Retinal pigment epithelial cell (primary cell): ENCODE measurements at regions not wholly inside any gene's neighbourhood (a gene's known extent, or its start where the extent isn't known, plus 50 kb on each side); places are given as distances from the start of the nearest gene placed in this dataset.
A peak's percentile ranks its signal among the peaks of the same experiment; 100 is the strongest.
"Not testable (repeated sequence)": the region's sequence is repeated elsewhere in the genome, so short reads cannot be mapped to it uniquely, and the experiment has no call there.

Source experiments
- DNase-seq: peaks from one replicate; pipeline ENCODE4 v3.0.0-alpha.2; 2010; ENCODE audit warnings: low read depth
- H3K4me3 ChIP-seq: 2 replicates; pipeline ENCODE4 v1.5.1; 2011; ENCODE audit warnings: mild to moderate bottlenecking, low read length, control low read depth, moderate library complexity
- TF ChIP-seq, protein P1 (sequence below): conservative IDR thresholded peaks from 2 replicates; pipeline ENCODE4 v1.5.1; 2011; ENCODE audit warnings: low read depth, low read length, control low read depth, inconsistent platforms

DNA sequence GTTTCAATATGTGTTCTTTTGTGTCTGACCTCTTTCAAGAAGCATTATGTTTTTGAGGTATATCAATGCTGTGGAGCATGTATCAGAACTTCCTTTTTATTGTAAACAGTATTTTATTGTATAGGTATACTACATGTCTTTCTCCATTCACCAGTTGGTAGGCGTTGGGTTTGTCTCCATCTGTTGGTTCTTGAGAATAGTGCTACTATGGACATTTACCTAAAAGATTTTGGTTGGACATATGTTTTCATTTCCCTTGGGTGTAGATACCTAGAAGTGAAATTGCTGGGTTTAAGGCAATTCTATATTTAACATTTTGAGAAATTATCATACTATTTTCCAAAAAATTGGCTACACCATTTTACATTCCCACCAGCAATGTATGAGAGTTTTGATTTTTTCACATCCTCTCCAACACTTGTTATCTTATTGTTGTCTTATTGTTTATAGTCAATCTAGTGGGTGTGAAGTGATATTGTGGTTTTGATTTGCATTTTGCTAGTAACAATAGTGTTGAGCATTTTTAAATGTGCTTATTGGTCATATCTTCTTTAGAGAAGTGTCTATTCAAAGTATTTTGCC lies 409.2 kb downstream of the IPO8 start:
- H3K4me3 ChIP-seq, result no peak overlapping the region
- TF ChIP-seq, protein P1, sequence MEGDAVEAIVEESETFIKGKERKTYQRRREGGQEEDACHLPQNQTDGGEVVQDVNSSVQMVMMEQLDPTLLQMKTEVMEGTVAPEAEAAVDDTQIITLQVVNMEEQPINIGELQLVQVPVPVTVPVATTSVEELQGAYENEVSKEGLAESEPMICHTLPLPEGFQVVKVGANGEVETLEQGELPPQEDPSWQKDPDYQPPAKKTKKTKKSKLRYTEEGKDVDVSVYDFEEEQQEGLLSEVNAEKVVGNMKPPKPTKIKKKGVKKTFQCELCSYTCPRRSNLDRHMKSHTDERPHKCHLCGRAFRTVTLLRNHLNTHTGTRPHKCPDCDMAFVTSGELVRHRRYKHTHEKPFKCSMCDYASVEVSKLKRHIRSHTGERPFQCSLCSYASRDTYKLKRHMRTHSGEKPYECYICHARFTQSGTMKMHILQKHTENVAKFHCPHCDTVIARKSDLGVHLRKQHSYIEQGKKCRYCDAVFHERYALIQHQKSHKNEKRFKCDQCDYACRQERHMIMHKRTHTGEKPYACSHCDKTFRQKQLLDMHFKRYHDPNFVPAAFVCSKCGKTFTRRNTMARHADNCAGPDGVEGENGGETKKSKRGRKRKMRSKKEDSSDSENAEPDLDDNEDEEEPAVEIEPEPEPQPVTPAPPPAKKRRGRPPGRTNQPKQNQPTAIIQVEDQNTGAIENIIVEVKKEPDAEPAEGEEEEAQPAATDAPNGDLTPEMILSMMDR, result peak; percentile 83
- DNase-seq, result no peak

DNA sequence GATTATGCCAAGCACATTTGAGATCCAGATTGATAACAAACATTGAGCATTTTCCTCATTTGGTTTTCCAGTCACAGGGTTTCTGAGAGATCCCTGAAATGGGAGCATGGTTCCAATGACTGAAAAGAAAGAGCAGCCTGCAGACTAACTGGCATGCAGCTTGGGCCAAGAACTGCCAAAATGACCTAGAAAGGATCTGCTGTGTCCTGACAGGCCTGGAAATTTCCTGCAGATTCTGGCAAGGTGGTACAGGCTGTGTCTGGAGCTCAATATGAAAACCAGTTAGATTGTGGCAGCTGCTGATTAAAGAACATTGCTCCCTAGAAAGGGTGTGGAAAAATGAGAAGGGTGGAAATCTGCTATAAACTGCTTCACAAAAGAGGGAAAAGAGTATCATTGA lies 417.3 kb downstream of the IPO8 start:
- H3K4me3 ChIP-seq, result no peak overlapping the region
- DNase-seq, result no peak
- TF ChIP-seq, protein P1, result no peak

DNA sequence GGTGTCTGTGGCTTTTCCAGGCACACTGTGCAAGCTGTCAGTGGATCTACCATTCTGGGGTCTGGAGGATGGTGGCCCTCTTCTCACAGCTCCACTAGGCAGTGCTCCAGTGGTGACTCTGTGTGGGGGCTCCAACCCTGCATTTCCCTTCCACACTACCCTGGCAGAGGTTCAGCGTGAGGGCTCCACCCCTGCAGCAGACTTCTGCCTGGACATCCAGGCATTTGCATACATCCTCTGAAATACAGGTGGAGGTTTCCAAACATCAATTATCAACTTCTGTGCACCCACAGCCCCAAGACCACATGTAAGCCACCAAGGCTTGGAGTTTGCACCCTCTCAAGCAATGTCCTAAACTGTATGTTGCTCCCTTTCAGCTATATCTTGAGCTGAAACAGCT lies 423.2 kb downstream of the IPO8 start:
- DNase-seq, result not testable (repeated sequence)

DNA sequence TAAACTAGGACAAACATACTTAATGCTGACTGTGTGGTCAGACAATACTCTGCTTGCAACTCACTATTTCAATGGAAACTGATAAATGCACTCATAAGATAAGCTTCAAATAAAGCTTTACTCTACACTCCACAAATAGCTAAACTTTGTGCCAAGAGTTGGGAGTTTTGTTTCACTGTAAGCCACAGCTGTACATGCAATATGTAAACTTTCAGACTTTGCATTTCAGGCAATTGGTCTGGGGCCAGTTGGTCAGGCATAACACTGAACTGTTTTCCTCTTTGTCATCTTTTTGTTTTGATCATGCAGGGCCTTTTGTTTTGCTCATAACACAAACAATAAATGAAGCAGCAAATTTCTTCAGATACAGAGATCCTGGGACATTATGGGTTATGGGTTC lies 426.2 kb downstream of the IPO8 start:
- H3K4me3 ChIP-seq, result no peak overlapping the region
- DNase-seq, result no peak
- TF ChIP-seq, protein P1, result no peak

More for the DNA sequence above, 423.2 kb downstream of the IPO8 start:
- H3K4me3 ChIP-seq, result not testable (repeated sequence)

DNA sequence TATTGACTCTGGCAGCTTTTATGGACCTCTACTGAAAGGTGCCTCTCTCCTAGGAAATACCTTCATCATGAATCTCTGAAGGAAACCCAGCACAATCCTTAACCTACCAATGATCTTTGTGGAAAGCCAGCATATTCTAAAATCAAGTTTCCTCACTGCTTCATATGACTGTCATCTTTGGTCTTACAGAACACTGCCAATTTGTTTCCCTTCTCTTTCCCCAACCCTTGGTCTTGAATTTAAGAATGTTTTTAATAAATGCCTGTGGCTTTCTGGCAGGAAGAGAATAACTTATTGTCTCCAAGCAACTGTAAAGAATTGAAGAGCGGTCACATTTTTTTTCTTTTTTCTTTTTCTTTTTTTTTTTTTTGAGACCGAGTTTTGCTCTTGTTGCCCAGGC lies 427.6 kb downstream of the IPO8 start:
- DNase-seq, result no peak
- H3K4me3 ChIP-seq, result no peak overlapping the region
- TF ChIP-seq, protein P1, result no peak

DNA sequence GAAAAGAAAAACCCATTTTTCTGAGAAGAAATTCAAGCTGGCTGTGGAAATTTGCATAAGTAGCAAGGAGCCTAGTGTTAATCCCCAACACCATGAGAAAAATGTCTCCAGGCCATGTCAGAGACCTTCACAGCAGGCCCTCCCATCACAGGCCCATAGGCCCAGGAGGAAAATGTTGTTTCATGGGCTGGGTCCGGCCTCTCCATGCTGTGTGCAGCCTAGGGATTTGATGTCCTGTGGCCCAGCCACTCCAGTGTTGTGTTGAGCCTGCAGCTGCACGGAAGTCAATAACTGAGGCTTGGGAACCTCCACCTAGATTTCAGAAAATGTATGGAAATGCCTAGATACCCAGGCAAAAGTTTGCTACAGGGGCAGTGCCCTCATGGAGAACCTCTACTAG lies 432.2 kb downstream of the IPO8 start:
- no peak for DNase-seq
- TF ChIP-seq, protein P1, result no peak
- H3K4me3 ChIP-seq, result no peak overlapping the region

DNA sequence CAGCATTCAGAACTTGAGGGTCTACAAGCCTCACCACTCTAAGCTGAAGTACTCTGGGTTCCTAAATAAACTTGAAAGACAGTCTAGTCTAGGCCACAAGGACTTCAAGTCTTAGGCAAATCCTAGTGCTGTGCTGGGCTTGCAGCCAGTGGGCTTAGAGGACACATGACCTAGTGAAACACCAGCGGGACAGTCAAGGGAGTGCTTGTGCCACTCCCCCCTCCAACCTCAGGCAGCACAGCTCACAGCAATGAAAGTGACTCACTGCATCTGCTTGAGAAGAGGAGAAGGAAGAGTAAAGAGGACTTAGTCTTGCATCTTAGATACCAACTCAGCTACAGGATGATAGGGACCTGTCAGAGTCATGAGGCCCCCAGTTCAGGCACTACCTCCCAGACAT lies 438.1 kb downstream of the IPO8 start:
- peak; percentile 43 for DNase-seq
- TF ChIP-seq, protein P1, result no peak
- no peak overlapping the region for H3K4me3 ChIP-seq

DNA sequence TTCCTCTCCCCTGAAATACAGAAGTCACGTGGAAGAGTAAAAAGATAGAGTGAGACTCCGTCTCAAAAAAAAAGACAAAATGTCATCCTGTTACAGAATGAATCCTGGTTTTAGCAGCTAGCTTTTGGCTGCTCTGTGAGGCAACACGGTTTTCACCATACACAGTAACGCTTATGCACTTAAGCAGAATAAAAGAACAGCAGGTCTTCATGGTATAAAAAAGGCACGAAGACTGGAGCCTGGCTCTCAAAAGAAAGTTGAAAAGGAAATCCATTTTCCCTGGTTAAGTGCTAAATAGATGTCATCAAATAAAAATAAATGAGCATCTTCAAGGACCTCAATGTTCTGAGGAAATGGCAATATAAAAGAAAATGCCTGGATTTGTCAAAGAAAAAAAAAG lies 444.1 kb downstream of the IPO8 start:
- DNase-seq, result no peak
- no peak overlapping the region for H3K4me3 ChIP-seq
- TF ChIP-seq, protein P1, result no peak
